ENCODE measurements at regions not wholly inside any gene's neighbourhood (a gene's known extent, or its start where the extent isn't known, plus 50 kb on each side); places are given as distances from the start of the nearest gene placed in this dataset.

DNA sequence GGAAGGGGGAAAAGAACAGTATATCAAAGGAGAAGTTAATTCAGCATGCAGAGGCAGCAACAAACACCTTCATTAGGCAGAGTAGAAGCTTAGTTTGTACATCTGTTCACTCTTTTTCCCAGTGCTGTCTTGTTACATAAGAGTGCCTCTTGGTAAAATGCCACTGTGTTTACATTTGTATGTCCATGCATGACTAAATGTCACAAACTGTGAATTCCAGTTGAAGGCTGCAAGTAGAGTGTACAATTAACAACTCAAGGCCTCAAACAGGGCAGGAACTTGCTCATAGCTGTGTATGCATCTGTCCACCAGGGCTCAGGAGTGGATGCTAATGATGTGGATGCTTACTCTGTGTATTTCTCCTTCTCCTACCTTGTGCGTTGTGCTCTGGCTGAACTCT, 214.2 kb upstream of the TPM1 start:
- no peak for DNase-seq (ENCODE audit: low spot score)
- TF ChIP-seq, protein P1, sequence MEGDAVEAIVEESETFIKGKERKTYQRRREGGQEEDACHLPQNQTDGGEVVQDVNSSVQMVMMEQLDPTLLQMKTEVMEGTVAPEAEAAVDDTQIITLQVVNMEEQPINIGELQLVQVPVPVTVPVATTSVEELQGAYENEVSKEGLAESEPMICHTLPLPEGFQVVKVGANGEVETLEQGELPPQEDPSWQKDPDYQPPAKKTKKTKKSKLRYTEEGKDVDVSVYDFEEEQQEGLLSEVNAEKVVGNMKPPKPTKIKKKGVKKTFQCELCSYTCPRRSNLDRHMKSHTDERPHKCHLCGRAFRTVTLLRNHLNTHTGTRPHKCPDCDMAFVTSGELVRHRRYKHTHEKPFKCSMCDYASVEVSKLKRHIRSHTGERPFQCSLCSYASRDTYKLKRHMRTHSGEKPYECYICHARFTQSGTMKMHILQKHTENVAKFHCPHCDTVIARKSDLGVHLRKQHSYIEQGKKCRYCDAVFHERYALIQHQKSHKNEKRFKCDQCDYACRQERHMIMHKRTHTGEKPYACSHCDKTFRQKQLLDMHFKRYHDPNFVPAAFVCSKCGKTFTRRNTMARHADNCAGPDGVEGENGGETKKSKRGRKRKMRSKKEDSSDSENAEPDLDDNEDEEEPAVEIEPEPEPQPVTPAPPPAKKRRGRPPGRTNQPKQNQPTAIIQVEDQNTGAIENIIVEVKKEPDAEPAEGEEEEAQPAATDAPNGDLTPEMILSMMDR (IDR thresholded peaks at IDR 0.05; ENCODE audit: extremely low read depth, missing control alignments) = no peak

DNA sequence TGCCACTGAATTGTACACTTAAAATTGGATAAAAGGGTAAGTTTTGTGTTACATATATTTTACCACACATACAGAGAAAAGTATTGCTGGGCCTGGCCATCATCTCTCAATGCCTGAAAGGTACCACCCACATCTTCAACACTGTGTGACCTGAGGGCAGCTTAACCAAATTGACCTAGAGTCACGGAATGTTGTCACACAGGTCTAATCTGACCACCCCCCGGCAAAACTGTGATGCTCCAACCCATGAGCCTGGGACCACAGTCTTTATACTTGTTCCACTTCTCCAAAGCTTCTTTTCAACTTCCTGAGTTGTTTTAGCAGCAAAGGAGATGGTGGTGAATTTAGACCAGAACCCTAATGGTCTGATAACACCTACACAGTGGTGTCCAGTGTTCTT, 210.3 kb upstream of the TPM1 start:
- TF ChIP-seq, protein P1 (IDR thresholded peaks at IDR 0.05; ENCODE audit: extremely low read depth, missing control alignments) = no peak
- no peak for DNase-seq (ENCODE audit: low spot score)

DNA sequence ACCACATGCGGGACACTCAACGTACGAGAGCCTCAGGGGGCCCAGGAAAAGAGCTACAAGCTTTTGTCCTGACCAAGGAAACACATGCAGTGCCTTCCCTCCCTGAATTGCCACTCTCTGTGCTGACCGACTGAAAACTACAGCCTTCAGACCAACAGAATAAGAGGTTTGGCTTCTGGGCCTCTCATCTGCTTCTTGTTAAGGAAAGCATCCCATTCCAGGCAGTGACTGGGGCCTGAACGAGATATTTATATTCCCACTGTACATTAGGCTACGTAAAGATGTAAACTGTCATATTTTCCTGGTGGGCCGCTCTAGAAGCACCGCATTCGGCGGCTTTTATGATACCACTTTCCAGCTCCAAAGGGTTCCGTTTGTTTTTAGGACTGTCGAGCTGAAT, 208.9 kb upstream of the TPM1 start:
- no peak for DNase-seq (ENCODE audit: low spot score)
- TF ChIP-seq, protein P1 (IDR thresholded peaks at IDR 0.05; ENCODE audit: extremely low read depth, missing control alignments) = no peak

DNA sequence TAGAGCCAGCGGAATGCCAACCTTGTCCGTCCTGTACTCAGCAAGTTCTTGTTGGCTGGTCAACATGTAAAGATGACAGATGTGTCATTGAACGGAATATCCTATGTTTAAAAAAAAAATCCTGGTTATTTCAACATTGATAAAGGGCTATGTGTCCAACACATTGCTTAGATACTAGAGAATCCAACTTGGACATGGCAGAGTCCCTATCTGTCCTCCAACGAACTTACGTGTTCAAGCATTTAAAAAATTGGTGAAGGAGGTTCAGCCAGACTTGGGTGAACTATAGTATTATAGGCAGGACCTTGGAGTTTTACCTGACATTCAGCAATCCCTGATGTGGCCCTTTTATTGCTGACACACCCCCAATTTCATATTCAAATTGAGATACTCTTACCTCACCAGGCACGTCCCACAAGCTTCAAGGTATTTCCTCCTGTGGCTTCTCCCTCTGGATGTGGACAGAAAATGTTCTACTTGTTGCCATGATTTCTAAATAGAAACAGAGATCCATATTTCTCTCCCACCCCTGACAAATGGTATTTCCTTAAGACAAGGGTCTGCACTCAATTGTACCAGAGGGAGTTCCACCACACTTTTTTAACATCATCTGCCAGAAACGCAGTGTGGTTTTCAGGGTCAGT, 207.7 kb upstream of the TPM1 start:
- TF ChIP-seq, protein P1 (IDR thresholded peaks at IDR 0.05; ENCODE audit: extremely low read depth, missing control alignments) = no peak
- DNase-seq (ENCODE audit: low spot score) = no peak

DNA sequence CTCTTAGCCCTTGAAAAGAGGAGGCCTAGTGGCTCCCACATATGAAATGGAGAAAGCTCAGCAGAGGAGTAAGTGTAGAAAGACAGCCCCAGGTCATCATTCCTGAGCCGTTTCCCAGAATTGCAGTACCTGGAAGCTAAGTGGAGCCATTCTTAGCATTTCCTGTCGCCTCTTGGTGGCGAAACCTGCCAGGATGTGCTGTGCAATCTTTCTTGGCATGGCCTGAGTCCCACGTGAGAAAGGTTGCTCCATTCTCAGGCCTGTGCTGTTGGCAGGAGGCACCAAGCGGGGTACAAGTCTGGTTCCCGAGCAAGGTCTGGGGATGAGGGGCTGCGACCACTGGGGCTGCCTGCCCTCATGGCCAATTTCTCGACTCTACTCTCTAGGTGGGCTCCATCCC, 207.2 kb upstream of the TPM1 start:
- DNase-seq (ENCODE audit: low spot score) = no peak
- TF ChIP-seq, protein P1 (IDR thresholded peaks at IDR 0.05; ENCODE audit: extremely low read depth, missing control alignments) = no peak

DNA sequence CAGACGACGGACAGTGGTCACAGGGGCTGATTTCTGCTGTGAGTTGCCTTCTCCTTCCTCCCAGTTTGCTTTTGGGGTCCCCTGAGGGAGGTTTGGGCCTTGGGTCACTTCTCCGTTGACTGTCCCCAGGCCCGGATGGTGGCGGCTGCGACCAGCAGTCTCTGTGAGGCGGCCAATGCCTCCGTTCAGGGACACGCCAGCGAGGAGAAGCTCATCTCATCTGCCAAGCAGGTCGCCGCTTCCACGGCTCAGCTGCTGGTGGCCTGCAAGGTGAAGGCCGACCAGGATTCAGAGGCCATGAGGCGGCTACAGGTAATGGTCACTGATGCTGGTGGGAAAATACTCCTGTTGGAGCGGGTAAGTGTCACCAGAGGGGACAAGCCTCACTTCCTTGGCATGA, 206.8 kb upstream of the TPM1 start:
- TF ChIP-seq, protein P1 (IDR thresholded peaks at IDR 0.05; ENCODE audit: extremely low read depth, missing control alignments) = no peak
- no peak for DNase-seq (ENCODE audit: low spot score)

DNA sequence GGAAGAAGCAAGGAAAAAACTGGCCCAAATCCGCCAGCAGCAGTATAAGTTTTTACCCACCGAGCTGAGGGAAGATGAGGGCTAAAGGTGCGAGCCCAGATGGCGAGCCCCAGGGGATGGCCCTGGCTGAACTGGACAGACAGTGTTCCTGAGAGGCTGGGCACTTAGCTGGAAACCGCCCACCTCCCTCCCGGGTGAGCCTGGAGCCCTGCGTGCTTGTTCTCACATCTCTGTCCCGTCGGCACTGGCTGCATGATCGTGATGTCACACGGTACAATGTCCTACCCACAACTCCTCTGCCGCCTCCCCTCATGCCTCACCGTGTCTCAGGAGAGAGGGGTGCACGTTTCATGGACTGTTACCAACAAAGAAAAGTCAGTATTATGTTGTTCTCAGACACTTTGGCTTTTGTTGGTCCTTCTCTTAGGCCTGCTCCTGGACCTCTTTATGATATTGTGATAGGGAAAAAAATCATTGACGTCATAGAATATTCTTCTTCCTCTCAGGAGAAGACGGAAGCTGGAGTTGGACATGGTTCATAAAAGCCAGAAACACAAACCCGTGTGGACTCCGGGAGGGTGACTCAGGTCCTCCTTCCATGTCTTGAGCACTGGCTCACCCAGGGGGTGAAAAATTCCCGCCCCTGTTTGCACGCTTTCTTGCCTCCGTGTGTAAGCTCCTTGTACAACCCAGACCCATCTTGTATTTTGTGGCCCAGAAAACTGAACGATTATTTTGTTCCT, 201.8 kb upstream of the TPM1 start:
- TF ChIP-seq, protein P1 (IDR thresholded peaks at IDR 0.05; ENCODE audit: extremely low read depth, missing control alignments) = no peak

More for the DNA sequence above, 201.8 kb upstream of the TPM1 start:
- no peak for DNase-seq (ENCODE audit: low spot score)
